ENCODE measurements at regions not wholly inside any gene's neighbourhood (a gene's known extent, or its start where the extent isn't known, plus 50 kb on each side); places are given as distances from the start of the nearest gene placed in this dataset.

- DNase-seq (ENCODE audit: low read depth): no peak
Measured at GRCh38 chr4:14850455-14851097, 151.7 kb upstream of the CPEB2 start.

GRCh38 chr4:14853176-14853943, 148.9 kb upstream of the CPEB2 start:
- DNase-seq (ENCODE audit: low read depth): no peak

DNA sequence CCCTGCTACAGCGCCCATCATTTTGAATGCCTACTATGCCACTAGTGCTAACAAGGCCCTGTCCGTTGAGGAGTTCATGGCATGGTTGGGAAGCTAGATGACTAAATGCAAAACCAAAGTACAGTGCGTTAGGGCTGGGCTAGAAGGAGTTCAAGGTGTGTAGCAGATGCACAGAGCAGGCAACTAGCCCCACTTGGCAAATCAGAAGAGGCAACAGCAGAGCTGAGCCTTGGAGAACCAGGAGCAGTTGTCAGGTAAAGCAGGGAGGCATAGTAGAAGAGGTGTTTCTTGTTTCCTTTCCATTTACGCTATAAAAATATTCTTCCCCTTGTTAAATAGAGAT, 146.6 kb upstream of the CPEB2 start:
- DNase-seq (ENCODE audit: low read depth): no peak

DNA sequence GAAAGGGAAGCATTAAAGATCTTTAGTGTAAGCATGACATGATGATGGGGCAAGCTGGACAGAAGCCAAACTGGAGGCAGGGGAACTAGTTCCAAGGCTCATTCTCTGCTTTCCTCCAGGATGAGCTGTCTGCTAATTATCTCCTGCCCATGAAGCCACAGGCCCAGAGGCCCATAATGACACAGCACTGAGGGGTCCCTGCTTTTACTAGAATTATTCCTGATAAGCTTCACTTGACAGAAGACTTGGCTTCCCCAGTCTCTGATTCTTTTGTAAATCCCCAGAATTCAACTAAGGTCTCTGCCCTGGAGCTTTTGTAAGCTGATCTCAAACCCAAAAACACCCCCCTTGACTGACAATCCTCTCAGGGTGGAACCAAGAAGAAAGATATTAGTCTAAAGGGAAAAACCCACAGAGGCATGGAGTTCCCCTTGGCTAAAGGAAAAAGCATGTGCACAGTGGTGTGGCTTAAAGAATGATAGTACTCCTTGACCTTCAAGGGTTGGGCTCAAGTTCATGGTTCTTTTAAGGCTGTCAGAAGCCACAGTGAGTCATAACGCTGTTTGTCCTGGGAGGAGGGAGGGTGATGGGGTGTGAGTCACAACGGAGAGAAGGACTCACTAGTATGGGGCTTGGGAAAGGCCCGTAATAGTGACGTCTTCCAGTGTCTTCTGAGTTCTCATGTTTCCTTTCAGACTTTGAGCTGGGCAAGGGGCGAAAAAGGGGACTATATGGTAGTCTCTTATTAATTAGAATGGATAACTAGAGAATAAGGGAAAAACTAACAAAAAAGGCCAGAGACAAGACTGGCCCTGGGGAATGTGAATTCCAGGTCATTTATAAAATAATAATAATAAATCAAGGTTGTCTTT, 146.0 kb upstream of the CPEB2 start:
- no peak for DNase-seq (ENCODE audit: low read depth)

DNA sequence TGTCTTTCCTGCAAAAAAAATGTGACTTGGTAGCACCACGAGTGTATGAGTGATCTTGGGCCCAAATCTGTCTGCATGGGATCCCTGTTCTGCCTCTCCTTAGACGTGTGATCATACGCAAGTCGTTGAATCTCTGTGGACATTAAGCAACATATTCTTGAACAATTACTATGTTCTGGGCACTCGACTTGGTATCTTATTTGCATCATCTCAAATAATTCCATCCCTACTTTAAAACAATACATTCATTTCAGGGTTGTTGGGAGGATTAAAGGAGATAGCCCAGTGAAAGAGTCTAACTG, 145.4 kb upstream of the CPEB2 start:
- DNase-seq (ENCODE audit: low read depth): no peak

DNA sequence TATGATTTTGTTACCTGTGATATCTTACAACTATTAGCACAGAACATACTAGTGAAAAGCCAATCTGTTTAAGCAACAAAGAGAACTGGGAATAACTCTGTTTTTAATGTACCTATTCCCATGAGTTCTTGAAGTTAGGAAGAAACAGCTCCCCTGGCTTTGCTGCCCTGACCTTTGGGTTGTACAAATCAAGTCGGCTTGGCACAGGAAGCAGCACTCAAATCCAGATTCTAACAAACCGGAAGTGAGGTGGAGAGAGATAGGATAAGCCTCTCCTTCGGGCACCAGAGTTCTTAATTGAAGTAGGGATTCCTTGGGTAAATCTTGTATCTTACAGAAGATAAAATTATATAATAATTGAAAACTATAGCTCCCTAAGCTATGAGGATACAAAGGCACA, 144.8 kb upstream of the CPEB2 start:
- no peak for DNase-seq (ENCODE audit: low read depth)

- no peak for DNase-seq (ENCODE audit: low read depth)
Measured at GRCh38 chr4:14857981-14858380, 144.3 kb upstream of the CPEB2 start.

- no peak for DNase-seq (ENCODE audit: low read depth)
Measured at GRCh38 chr4:14862891-14863290, 139.4 kb upstream of the CPEB2 start.

- DNase-seq (ENCODE audit: low read depth): no peak
Measured at GRCh38 chr4:14863418-14864364, 138.6 kb upstream of the CPEB2 start.

GRCh38 chr4:14864365-14865030, 137.8 kb upstream of the CPEB2 start:
- DNase-seq (ENCODE audit: low read depth): no peak

GRCh38 chr4:14865031-14865366, 137.3 kb upstream of the CPEB2 start:
- no peak for DNase-seq (ENCODE audit: low read depth)

- DNase-seq (ENCODE audit: low read depth): no peak
Measured at GRCh38 chr4:14865804-14866203, 136.5 kb upstream of the CPEB2 start.

GRCh38 chr4:14867847-14868246, 134.4 kb upstream of the CPEB2 start:
- DNase-seq (ENCODE audit: low read depth): no peak

- no peak for DNase-seq (ENCODE audit: low read depth)
Measured at GRCh38 chr4:14868426-14869395, 133.6 kb upstream of the CPEB2 start.

DNA sequence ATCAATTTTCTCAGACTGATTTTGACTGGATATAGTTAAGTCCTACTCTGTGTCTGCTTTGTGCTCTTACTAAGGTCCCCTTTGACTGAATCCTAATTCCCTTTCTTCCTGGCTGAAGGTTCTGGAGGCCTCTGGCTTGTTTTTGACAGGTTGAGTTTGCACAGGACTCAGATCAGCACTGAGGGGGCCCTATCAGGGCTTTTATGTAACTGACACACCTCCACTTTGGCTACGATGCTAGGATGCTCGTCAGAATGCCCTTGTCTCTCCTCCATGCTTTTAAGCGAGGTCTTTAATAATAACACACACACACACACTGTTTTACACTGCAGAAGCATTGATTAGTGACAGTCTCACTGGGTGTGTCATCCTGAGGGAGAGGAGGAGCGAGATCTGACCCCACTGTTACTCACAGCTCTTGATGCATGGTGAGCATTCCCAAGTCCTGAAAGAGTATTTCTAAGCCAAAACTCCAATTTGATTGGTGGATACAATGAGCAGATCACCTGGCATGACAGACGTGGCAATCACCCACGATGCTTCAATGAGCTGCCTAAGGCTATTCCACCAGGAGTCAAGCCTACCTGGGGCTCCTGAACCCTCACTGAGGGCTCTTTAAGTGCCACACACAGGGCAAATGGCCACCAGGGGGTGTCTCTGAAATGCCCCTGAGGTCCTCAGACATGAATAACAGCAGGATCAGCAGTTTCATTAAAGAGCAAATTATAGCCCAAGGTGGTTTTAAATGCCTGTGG, 130.4 kb upstream of the CPEB2 start:
- DNase-seq (ENCODE audit: low read depth): peak; percentile 20

- DNase-seq (ENCODE audit: low read depth): no peak
Measured at GRCh38 chr4:14874990-14875389, 127.3 kb upstream of the CPEB2 start.

- DNase-seq (ENCODE audit: low read depth): no peak
Measured at GRCh38 chr4:14877246-14878225, 124.7 kb upstream of the CPEB2 start.

DNA sequence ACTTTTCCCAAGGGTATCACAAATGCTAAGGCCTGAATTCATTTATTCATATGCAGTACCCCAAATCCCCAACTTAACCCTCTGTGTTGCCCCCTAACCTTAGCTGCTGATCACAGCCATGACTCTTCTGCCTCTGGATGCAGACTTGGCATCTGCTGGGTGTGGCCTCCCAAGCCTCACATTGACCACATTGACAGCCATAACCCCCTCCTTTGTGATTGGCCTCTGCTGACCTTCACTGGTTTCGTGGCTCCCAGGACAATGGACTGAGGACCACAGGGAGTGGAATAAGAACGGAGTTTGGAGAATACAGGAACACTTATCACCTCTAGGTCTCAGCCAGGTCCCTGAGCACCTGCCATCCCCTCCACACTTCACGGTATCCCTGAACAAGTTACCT, 123.6 kb upstream of the CPEB2 start:
- no peak for DNase-seq (ENCODE audit: low read depth)
